Esophagus squamous epithelium (tissue), 4 donors: ENCODE measurements at regions not wholly inside any gene's neighbourhood (a gene's known extent, or its start where the extent isn't known, plus 50 kb on each side); places are given as distances from the start of the nearest gene placed in this dataset.

Experiments used
- POLR2A ChIP-seq, 4 donors: fragments of 450-650 bp; IDR thresholded peaks; one replicate each; pipeline ENCODE4 v1.6.1; 2017; ENCODE audit warnings: antibody characterized with exemption in 4 of 4, mild to moderate bottlenecking in 4 of 4, moderate library complexity in 3 of 4
- TF ChIP-seq, protein P1 (sequence below), 6 experiments: fragments of 450-650 bp in 4 of 6; fragments of 200-600 bp in 2 of 6; sonication (generic) in 2 of 6; IDR thresholded peaks; one replicate each; pipeline ENCODE4 v1.5.1; 2016 to 2019; ENCODE audit warnings: antibody characterized with exemption in 6 of 6, mild to moderate bottlenecking in 4 of 6, moderate library complexity in 4 of 6

DNA sequence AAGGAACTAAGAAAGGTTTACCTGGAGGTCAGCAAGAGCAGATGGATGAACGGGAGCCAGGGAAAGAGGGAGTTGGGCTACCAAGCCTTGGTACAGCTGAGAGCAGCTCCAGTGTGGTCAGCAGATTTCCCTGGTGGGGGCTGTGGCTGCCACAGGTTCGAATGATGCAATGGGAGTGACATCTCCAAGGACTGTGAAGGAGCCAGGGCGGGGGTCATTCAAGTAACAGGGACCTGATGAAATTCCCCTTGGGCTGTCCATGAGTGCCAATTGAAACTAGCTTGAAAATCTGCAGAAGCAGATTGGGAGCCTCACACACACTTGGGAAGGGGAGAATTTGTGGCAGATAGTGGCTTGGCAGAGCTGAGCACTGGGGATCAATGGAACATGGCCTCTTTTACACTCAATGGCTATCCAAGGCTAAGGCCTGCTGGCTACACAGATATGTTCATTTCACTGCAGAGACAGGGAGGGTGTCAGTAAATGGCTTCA is 247.0 kb upstream of the ECI2 start:
- TF ChIP-seq, protein P1, sequence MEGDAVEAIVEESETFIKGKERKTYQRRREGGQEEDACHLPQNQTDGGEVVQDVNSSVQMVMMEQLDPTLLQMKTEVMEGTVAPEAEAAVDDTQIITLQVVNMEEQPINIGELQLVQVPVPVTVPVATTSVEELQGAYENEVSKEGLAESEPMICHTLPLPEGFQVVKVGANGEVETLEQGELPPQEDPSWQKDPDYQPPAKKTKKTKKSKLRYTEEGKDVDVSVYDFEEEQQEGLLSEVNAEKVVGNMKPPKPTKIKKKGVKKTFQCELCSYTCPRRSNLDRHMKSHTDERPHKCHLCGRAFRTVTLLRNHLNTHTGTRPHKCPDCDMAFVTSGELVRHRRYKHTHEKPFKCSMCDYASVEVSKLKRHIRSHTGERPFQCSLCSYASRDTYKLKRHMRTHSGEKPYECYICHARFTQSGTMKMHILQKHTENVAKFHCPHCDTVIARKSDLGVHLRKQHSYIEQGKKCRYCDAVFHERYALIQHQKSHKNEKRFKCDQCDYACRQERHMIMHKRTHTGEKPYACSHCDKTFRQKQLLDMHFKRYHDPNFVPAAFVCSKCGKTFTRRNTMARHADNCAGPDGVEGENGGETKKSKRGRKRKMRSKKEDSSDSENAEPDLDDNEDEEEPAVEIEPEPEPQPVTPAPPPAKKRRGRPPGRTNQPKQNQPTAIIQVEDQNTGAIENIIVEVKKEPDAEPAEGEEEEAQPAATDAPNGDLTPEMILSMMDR (IDR thresholded peaks at IDR 0.05) = no peak
- TF ChIP-seq POLR2A (IDR thresholded peaks at IDR 0.05) = no peak
